B cell (primary cell): ENCODE measurements at regions not wholly inside any gene's neighbourhood (a gene's known extent, or its start where the extent isn't known, plus 50 kb on each side); places are given as distances from the start of the nearest gene placed in this dataset.

Experiments used
- ATAC-seq: fragments of 200-7000 bp; cut with Tn5 transposase; one replicate; pipeline ENCODE4 v1.10.0; 2021; ENCODE audit warnings: low read depth, mild to moderate bottlenecking, moderate number of reproducible peaks, moderate library complexity
- CTCF ChIA-PET: fragments of 350-600 bp; sonication (Branson Sonifier 250); formaldehyde crosslinking; loops from one replicate; lab custom pipeline; 2021; ENCODE audit warnings: antibody characterized with exemption, inconsistent platforms; lab: Charles Lee
- POLR2A ChIA-PET: fragments of 350-600 bp; sonication (Branson Sonifier 250); formaldehyde crosslinking; loops from one replicate; lab custom pipeline; 2021; ENCODE audit warnings: antibody characterized with exemption; lab: Charles Lee
- DNase-seq: peaks from one replicate; pipeline ENCODE4 v3.0.0; 2013
- H2AFZ ChIP-seq: 2 replicates; pipeline ENCODE4 v1.6.1; 2012; ENCODE audit warnings: mild to moderate bottlenecking, low read depth, low read length; ENCODE audit not compliant: insufficient read depth, poor library complexity, severe bottlenecking
- H3K27ac ChIP-seq, 2 donors: 1 replicate in 1 of 2; 2 replicates in 1 of 2; pipeline ENCODE4 v1.5.1; 2012 to 2013; ENCODE audit warnings: low read length in 2 of 2, mild to moderate bottlenecking in 2 of 2, moderate library complexity in 1 of 2
- H3K27me3 ChIP-seq, 4 experiments: fragments of 200-600 bp in 1 of 4; sonication (generic) in 1 of 4; replicated peaks in 1 of 4; 1 replicate in 2 of 4; 2 replicates in 2 of 4; pipeline versions ENCODE4 v1.6.1 to v1.7.0; 2013 to 2016; ENCODE audit warnings: low read length in 3 of 4, mild to moderate bottlenecking in 2 of 4, mixed read lengths in 1 of 4, moderate library complexity in 1 of 4; ENCODE audit not compliant: insufficient read depth in 4 of 4, control insufficient read depth in 3 of 4; ENCODE audit errors: control extremely low read depth in 1 of 4
- H3K36me3 ChIP-seq, 2 experiments: replicated peaks in 1 of 2; 1 replicate in 1 of 2; 2 replicates in 1 of 2; pipeline versions ENCODE4 v1.6.1 to v1.7.1; 2013; ENCODE audit warnings: low read length in 1 of 2; ENCODE audit not compliant: insufficient read depth in 2 of 2, control insufficient read depth in 1 of 2; ENCODE audit errors: control extremely low read depth in 1 of 2, extremely low read depth in 1 of 2
- H3K4me1 ChIP-seq, 2 donors: fragments of 200-600 bp in 1 of 2; sonication (generic) in 1 of 2; 1 replicate in 1 of 2; 2 replicates in 1 of 2; pipeline versions ENCODE4 v1.5.1 to v1.6.1; 2013 to 2017; ENCODE audit warnings: low read length in 2 of 2; ENCODE audit not compliant: control insufficient read depth in 2 of 2, insufficient read depth in 2 of 2
- H3K4me2 ChIP-seq: replicated peaks from 2 replicates; pipeline ENCODE3; 2012; ENCODE audit warnings: mild to moderate bottlenecking, low read depth, low read length; ENCODE audit not compliant: poor library complexity, severe bottlenecking
- H3K4me3 ChIP-seq, 5 experiments: fragments of 200-600 bp in 1 of 5; sonication (generic) in 1 of 5; 1 replicate in 3 of 5; 2 replicates in 2 of 5; pipeline versions ENCODE4 v1.5.1 to v1.7.0; 2011 to 2016; ENCODE audit warnings: low read length in 4 of 5, mild to moderate bottlenecking in 4 of 5, low read depth in 2 of 5, control low read depth in 1 of 5, moderate library complexity in 1 of 5; ENCODE audit not compliant: insufficient read depth in 1 of 5; ENCODE audit errors: control extremely low read depth in 1 of 5, extremely low read depth in 1 of 5
- H3K79me2 ChIP-seq: fragments of 200-600 bp; sonication (generic); one replicate; pipeline ENCODE4 v1.6.0; 2016; ENCODE audit warnings: low read length; ENCODE audit not compliant: control insufficient read depth, insufficient read depth
- H3K9ac ChIP-seq: fragments of 200-600 bp; sonication (generic); 2 replicates; pipeline ENCODE4 v1.6.1; 2017; ENCODE audit warnings: mild to moderate bottlenecking, low read length, moderate library complexity
- H3K9me3 ChIP-seq, 3 donors: one replicate each; pipeline versions ENCODE4 v1.6.1 to v1.7.1; 2013; ENCODE audit warnings: low read length in 2 of 3; ENCODE audit not compliant: control insufficient read depth in 2 of 3, insufficient read depth in 1 of 3; ENCODE audit errors: control extremely low read depth in 1 of 3
- H4K20me1 ChIP-seq: 2 replicates; pipeline ENCODE4 v1.6.0; 2012; ENCODE audit warnings: mild to moderate bottlenecking, low read length; ENCODE audit not compliant: insufficient read depth, control insufficient read depth, poor library complexity, severe bottlenecking
- H3K27ac Mint-ChIP-seq: one replicate; pipeline ENCODE4 v1.8.0; 2021; ENCODE audit warnings: mixed read lengths
- H3K27me3 Mint-ChIP-seq: one replicate; pipeline ENCODE4 v1.8.0; 2021; ENCODE audit warnings: mixed read lengths
- H3K4me1 Mint-ChIP-seq: one replicate; pipeline ENCODE4 v1.8.0; 2021; ENCODE audit warnings: mixed read lengths
- H3K4me3 Mint-ChIP-seq: one replicate; pipeline ENCODE4 v1.8.0; 2021; ENCODE audit warnings: mixed read lengths
- H3K9me3 Mint-ChIP-seq: one replicate; pipeline ENCODE4 v1.8.0; 2022; ENCODE audit warnings: mixed read lengths; ENCODE audit not compliant: insufficient read depth
- CTCF ChIP-seq: fragments of 200-600 bp; IDR thresholded peaks from one replicate; pipeline ENCODE4 v1.8.0; 2022; ENCODE audit warnings: antibody characterized with exemption, mild to moderate bottlenecking
- EZH2 ChIP-seq: IDR thresholded peaks from 2 replicates; pipeline ENCODE4 v1.6.1; 2012; ENCODE audit warnings: borderline replicate concordance, low read depth, mild to moderate bottlenecking, moderate library complexity, low read length; ENCODE audit not compliant: insufficient read depth, poor library complexity, severe bottlenecking
- WGBS: methylation state at CpG from one replicate; pipeline ENCODE4 v1.1.5; 2013; ENCODE audit warnings: missing lambda C conversion rate; ENCODE audit not compliant: insufficient coverage; 5-methylcytosine and 5-hydroxymethylcytosine counted together
- intact Hi-C: fragments of 100-400 bp; cut with micrococcal nuclease; formaldehyde crosslinking; loops from one replicate; pipeline ENCODE4 v1.10.0; 2022

- Histone ChIP-seq H3K4me1 (no peaks in the 10 kb centered on the region), H3K79me2 (no peaks in the 10 kb centered on the region), H3K4me3 (no peak overlapping the region), H3K27ac (no peak overlapping the region), H2AFZ (no peak overlapping the region), H3K9ac (no peak overlapping the region), H3K4me2 (no peak overlapping the region), H3K9me3 (peaks cover 0 to 4% (median 0%) of the 10 kb centered on the region in 3 donors), H3K36me3 (no peaks in the 10 kb centered on the region), H3K27me3 (no peaks in the 10 kb centered on the region), H4K20me1 (no peaks in the 10 kb centered on the region)
- Mint-ChIP-seq H3K9me3 (no peaks in the 10 kb centered on the region), H3K4me3 (no peak overlapping the region), H3K27me3 (peaks cover 8% of the 10 kb centered on the region), H3K4me1 (no peaks in the 10 kb centered on the region), H3K27ac (no peak overlapping the region)
- WGBS, result 85% methylated on average over 4 of the region's 4 CpGs
- DNase-seq (no peak), ATAC-seq (no peak)
- intact Hi-C loops, result no loop called here
- ChIA-PET CTCF (no interaction called here), POLR2A (no interaction called here)
- no peak for TF ChIP-seq EZH2
- TF ChIP-seq CTCF, result no peak
Measured at GRCh38 chr1:50300297-50300696, 122.9 kb downstream of the DMRTA2 start.

- no peaks in the 10 kb centered on the region for H3K4me1 ChIP-seq
- Mint-ChIP-seq H3K27ac (no peak overlapping the region), H3K4me1 (no peaks in the 10 kb centered on the region), H3K4me3 (no peak overlapping the region), H3K27me3 (peaks cover 15% of the 10 kb centered on the region), H3K9me3 (peaks cover 6% of the 10 kb centered on the region)
- CTCF ChIA-PET, result no interaction called here
- TF ChIP-seq CTCF (no peak), EZH2 (no peak)
- POLR2A ChIA-PET, result no interaction called here
- intact Hi-C loops, result no loop called here
- no peak for DNase-seq
- no peaks in the 10 kb centered on the region for H3K27me3 ChIP-seq
- 92% methylated on average over 5 of the region's 5 CpGs for WGBS
- H3K27ac ChIP-seq, result no peak overlapping the region
- peaks cover 0 to 4% (median 0%) of the 10 kb centered on the region in 3 donors for H3K9me3 ChIP-seq
- H3K9ac ChIP-seq, result no peak overlapping the region
- no peak overlapping the region for H3K4me3 ChIP-seq
- no peaks in the 10 kb centered on the region for H3K79me2 ChIP-seq
- no peaks in the 10 kb centered on the region for H4K20me1 ChIP-seq
- H3K4me2 ChIP-seq, result no peak overlapping the region
- H2AFZ ChIP-seq, result no peak overlapping the region
- H3K36me3 ChIP-seq, result no peaks in the 10 kb centered on the region
- no peak for ATAC-seq
Measured at GRCh38 chr1:50295566-50295965, 127.7 kb downstream of the DMRTA2 start.
